ENCODE measurements at regions not wholly inside any gene's neighbourhood (a gene's known extent, or its start where the extent isn't known, plus 50 kb on each side); places are given as distances from the start of the nearest gene placed in this dataset.

DNA sequence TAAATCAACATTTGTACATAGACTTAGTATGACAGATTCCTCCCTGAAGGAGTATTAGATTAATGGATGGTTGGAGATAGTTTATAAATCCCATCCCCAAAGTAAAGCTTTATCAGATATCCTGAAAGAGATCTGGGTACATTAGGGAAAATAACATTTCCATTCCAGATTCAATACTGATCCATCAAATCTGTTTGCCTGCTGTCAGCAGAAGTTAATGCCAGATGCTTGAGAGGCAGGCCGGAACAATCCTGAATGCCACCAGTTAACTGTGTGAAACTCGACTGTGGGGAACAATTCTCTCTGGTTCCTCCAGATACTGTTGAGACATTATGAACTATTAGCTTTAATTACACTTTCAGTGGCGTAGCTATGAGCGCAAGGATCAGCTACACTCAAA is 1166.8 kb downstream of the MAT2B start:
- TF ChIP-seq, protein P1, sequence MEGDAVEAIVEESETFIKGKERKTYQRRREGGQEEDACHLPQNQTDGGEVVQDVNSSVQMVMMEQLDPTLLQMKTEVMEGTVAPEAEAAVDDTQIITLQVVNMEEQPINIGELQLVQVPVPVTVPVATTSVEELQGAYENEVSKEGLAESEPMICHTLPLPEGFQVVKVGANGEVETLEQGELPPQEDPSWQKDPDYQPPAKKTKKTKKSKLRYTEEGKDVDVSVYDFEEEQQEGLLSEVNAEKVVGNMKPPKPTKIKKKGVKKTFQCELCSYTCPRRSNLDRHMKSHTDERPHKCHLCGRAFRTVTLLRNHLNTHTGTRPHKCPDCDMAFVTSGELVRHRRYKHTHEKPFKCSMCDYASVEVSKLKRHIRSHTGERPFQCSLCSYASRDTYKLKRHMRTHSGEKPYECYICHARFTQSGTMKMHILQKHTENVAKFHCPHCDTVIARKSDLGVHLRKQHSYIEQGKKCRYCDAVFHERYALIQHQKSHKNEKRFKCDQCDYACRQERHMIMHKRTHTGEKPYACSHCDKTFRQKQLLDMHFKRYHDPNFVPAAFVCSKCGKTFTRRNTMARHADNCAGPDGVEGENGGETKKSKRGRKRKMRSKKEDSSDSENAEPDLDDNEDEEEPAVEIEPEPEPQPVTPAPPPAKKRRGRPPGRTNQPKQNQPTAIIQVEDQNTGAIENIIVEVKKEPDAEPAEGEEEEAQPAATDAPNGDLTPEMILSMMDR (IDR thresholded peaks at IDR 0.05), result no peak
- TF ChIP-seq, protein P2, sequence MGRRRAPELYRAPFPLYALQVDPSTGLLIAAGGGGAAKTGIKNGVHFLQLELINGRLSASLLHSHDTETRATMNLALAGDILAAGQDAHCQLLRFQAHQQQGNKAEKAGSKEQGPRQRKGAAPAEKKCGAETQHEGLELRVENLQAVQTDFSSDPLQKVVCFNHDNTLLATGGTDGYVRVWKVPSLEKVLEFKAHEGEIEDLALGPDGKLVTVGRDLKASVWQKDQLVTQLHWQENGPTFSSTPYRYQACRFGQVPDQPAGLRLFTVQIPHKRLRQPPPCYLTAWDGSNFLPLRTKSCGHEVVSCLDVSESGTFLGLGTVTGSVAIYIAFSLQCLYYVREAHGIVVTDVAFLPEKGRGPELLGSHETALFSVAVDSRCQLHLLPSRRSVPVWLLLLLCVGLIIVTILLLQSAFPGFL (CRISPR knock-in tag; IDR thresholded peaks at IDR 0.05; ENCODE audit: borderline replicate concordance), result no peak
